Activated CD8-positive, alpha-beta memory T cell treated with anti-CD3 and anti-CD28 coated beads, Interleukin-2, amount 10 ng/mL, durations not matched to agents 7 days and 5 days (primary cell): ENCODE measurements at regions not wholly inside any gene's neighbourhood (a gene's known extent, or its start where the extent isn't known, plus 50 kb on each side); places are given as distances from the start of the nearest gene placed in this dataset.

Experiments used
- ATAC-seq: fragments of 150-1000 bp; cut with Tn5 transposase; one replicate; pipeline ENCODE4 v1.10.0; 2021; ENCODE audit warnings: moderate library complexity
- CTCF ChIA-PET: fragments of 350-600 bp; sonication (Branson Sonifier 250); formaldehyde crosslinking; loops from one replicate; lab custom pipeline; 2021; ENCODE audit warnings: antibody characterized with exemption; lab: Charles Lee
- DNase-seq: peaks from one replicate; pipeline ENCODE4 v3.0.0-alpha.2; 2020
- H3K27ac Mint-ChIP-seq: one replicate; pipeline ENCODE4 v1.8.0; 2021; ENCODE audit warnings: mild to moderate bottlenecking, mixed read lengths
- H3K27me3 Mint-ChIP-seq: one replicate; pipeline ENCODE4 v1.8.0; 2021; ENCODE audit warnings: mixed read lengths
- H3K36me3 Mint-ChIP-seq: one replicate; pipeline ENCODE4 v1.8.0; 2021; ENCODE audit warnings: mild to moderate bottlenecking, mixed read lengths
- H3K4me1 Mint-ChIP-seq: one replicate; pipeline ENCODE4 v1.8.0; 2021; ENCODE audit warnings: mixed read lengths
- H3K4me3 Mint-ChIP-seq: one replicate; pipeline ENCODE4 v1.8.0; 2021; ENCODE audit warnings: mild to moderate bottlenecking, moderate library complexity, mixed read lengths
- H3K9me3 Mint-ChIP-seq: one replicate; pipeline ENCODE4 v1.8.0; 2022; ENCODE audit warnings: low read depth, mixed read lengths

DNA sequence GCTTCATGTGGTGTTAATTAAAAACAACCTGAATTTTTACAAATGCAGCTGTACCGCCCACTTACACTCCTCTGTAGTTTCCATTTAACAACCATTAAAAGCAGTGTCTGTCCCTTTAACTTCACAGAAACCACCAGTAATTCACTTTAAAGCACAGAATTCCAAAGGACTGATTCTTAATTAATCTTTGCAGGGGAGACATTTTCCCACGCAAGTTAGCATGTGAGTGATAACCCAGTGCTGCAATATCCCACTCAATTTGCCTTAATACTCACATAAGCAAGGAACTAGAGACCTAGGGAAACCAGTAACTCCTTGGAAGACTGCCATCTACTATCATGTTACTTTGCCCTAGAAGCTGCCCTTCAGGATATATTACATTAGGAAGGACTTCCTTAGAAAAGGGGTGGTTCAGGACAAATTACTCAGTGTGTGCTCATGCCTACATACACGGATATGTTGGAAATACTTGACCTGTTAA is 102.3 kb downstream of the OSR1 start:
- H3K9me3 Mint-ChIP-seq, result no peaks in the 10 kb centered on the region
- DNase-seq (no peak), ATAC-seq (no peak)
- CTCF ChIA-PET, result no interaction called here
- H3K4me3 Mint-ChIP-seq, result no peak overlapping the region
- H3K36me3 Mint-ChIP-seq, result no peaks in the 10 kb centered on the region
- no peaks in the 10 kb centered on the region for H3K4me1 Mint-ChIP-seq
- H3K27me3 Mint-ChIP-seq, result peaks cover 3% of the 10 kb centered on the region
- no peak overlapping the region for H3K27ac Mint-ChIP-seq

DNA sequence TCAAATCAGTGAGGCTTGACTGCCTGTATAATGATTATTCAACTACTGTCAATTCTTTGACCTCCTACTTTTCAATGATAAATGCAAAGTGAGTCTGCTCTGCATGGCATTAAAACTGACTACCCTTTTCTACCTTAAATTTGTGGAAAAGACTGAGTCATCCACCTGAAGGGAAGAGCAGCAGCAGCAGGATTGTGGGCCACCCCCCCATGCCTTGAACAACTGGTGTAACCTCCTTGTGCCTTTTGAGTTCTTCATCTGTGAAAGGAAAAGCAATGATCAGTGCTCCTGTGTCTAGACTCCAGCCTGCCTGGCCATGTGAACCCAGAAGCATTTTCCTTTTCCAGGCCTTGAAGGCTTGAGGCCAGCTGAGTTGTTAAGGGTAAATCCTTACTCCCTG is 102.9 kb downstream of the OSR1 start:
- H3K4me3 Mint-ChIP-seq, result no peak overlapping the region
- no peaks in the 10 kb centered on the region for H3K9me3 Mint-ChIP-seq
- H3K36me3 Mint-ChIP-seq, result no peaks in the 10 kb centered on the region
- H3K4me1 Mint-ChIP-seq, result no peaks in the 10 kb centered on the region
- H3K27me3 Mint-ChIP-seq, result peaks cover 3% of the 10 kb centered on the region
- no peak overlapping the region for H3K27ac Mint-ChIP-seq
- DNase-seq (no peak), ATAC-seq (no peak)
- CTCF ChIA-PET, result no interaction called here

DNA sequence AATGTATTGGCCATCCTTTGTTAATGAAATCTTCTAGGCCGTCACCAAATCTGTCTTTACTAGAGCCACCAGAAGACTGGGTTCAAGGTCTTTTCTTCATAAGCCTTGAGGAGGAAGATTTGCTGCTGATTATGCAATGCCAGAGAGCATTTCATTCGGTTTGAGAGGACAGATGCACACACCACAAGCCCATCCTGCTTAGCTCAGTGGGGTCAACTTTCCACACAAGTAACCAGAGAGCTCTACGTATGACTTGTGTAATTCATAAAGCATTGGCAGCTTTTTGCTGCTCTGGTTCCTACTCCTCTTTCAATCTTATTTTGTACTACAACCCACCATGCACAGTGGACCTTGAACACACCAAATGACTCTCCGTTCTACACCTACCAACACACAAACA is 106.9 kb downstream of the OSR1 start:
- no peaks in the 10 kb centered on the region for H3K4me1 Mint-ChIP-seq
- ATAC-seq, result no peak
- H3K9me3 Mint-ChIP-seq, result no peaks in the 10 kb centered on the region
- no peaks in the 10 kb centered on the region for H3K27me3 Mint-ChIP-seq
- no peak overlapping the region for H3K4me3 Mint-ChIP-seq
- DNase-seq, result no peak
- CTCF ChIA-PET, result no interaction called here
- no peaks in the 10 kb centered on the region for H3K36me3 Mint-ChIP-seq
- H3K27ac Mint-ChIP-seq, result no peak overlapping the region

GRCh38 chr2:19250906-19251305 is 107.5 kb downstream of the OSR1 start:
- no peak for DNase-seq
- CTCF ChIA-PET, result no interaction called here
- no peaks in the 10 kb centered on the region for H3K36me3 Mint-ChIP-seq
- no peak overlapping the region for H3K4me3 Mint-ChIP-seq
- no peak overlapping the region for H3K27ac Mint-ChIP-seq
- no peak for ATAC-seq
- no peaks in the 10 kb centered on the region for H3K4me1 Mint-ChIP-seq
- H3K27me3 Mint-ChIP-seq, result no peaks in the 10 kb centered on the region
- no peaks in the 10 kb centered on the region for H3K9me3 Mint-ChIP-seq

DNA sequence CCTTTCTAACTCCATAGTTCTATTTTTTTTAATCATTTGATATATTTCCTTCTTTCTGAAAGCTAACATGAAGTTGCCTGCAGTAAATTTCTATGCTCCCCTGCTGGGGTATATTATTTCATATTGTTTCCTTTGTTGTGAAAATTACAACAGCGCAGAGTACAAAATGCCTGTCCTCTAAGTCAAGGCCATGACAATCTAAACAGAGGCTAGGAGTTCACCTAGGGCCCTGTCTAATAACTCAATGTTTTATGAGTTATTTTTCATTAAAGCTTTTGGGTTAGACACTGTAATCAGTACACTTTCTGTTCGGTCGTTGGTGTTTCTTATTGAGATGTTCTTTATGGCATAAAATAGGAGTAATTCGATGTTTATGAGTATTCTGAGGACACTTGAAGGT is 111.2 kb downstream of the OSR1 start:
- CTCF ChIA-PET, result no interaction called here
- Mint-ChIP-seq H3K9me3 (no peaks in the 10 kb centered on the region), H3K4me3 (no peak overlapping the region), H3K27me3 (no peaks in the 10 kb centered on the region), H3K4me1 (no peaks in the 10 kb centered on the region), H3K27ac (no peak overlapping the region), H3K36me3 (no peaks in the 10 kb centered on the region)
- no peak for DNase-seq
- ATAC-seq, result no peak

DNA sequence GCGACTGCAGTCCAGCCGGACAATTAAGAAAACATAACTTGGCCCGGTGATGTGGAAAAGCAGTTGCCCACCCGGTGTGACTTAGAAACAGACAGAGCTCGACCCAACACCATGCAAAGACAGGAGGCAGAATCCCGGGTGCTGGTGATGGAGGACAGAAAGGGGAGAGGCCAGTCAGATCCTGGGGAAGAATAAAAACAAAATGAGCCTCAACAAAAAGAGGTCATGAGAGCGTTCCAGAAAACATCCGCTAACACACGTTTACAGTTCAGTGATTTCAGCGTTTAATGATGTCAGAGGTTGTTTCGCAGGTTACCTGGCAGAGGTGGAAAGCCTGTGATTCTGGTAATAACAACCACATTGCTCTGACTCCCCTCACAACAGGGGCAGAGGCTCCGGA is 111.9 kb downstream of the OSR1 start:
- Mint-ChIP-seq H3K36me3 (no peaks in the 10 kb centered on the region), H3K9me3 (no peaks in the 10 kb centered on the region), H3K4me1 (no peaks in the 10 kb centered on the region), H3K4me3 (no peak overlapping the region), H3K27ac (no peak overlapping the region), H3K27me3 (no peaks in the 10 kb centered on the region)
- no peak for ATAC-seq
- CTCF ChIA-PET, result no interaction called here
- no peak for DNase-seq

DNA sequence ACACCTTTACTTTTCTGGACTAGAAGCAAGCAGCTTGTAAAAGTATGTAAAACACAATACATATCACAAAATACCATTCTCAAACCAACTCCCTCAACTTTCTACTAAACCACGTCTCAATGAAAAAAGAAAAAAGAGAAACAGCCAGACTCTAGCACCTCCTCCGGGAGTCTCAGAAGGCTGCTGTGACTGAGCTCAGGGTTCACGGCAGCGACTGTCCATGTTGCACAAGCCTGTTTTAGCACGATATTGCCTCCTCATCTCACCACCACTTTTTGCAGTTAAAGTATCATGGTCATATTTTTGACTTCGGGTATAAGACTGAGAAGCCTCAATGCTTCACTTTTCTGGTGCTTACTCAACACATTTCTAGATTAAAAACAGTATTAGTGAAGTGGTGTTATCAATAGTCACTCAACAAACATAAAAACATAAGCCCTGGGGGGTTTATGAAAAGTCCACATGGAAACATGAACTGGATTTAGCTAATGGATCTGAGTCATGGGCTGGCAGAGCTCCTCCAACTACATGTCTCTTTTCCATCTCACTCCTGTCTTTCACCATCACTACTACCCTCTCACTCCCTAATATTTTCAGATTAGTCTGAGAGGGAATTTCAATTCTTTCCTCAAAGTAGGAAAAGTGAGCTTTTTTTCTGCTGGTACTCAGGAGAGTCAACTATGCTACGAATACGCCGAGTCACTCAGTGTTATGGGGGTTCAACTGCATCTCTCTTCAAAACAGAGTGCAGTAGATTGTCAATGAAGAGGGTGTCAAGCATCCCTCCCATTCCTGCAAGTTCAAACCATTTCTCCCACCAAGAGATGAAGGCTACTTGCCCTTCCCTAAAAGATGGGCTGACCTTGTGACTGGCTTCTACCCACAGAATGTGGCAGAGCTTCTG is 113.7 kb downstream of the OSR1 start:
- CTCF ChIA-PET, result no interaction called here
- H3K4me3 Mint-ChIP-seq, result no peak overlapping the region
- DNase-seq (no peak), ATAC-seq (no peak)
- no peak overlapping the region for H3K27ac Mint-ChIP-seq
- H3K36me3 Mint-ChIP-seq, result no peaks in the 10 kb centered on the region
- no peaks in the 10 kb centered on the region for H3K27me3 Mint-ChIP-seq
- H3K9me3 Mint-ChIP-seq, result no peaks in the 10 kb centered on the region
- no peaks in the 10 kb centered on the region for H3K4me1 Mint-ChIP-seq

DNA sequence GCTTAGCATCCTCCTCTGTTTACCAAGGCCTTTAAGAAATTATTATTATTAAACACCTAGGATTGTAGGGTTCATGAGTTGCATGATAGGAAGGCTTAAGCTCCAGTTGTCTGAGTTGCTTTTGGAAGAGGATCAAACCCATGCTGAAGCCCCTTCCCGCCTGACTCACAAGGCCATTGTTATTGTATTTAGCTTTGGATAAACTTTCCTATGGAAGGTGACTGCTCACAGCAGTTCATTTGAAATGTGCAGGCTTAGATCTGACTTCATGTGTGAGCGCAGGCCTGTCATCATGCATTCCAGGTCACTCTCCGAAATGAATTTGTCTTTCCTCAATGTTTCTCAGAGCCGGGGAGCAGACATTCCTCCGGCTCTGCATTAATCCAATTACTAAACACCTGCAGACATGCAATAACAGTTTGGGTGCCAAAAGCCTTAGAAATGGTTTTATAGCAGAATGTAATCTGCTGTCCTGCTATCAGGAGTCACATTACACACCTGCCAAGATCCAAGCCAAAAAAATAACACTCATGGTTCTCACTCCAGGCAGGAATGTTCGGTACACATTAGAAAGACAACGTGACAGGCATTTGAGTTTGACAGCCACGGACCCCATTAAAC is 119.9 kb downstream of the OSR1 start:
- ATAC-seq (no peak), DNase-seq (no peak)
- Mint-ChIP-seq H3K9me3 (no peaks in the 10 kb centered on the region), H3K27ac (no peak overlapping the region), H3K36me3 (no peaks in the 10 kb centered on the region), H3K4me3 (no peak overlapping the region), H3K4me1 (no peaks in the 10 kb centered on the region), H3K27me3 (no peaks in the 10 kb centered on the region)
- CTCF ChIA-PET, result no interaction called here

GRCh38 chr2:19235308-19235707 is 123.1 kb downstream of the OSR1 start:
- H3K27me3 Mint-ChIP-seq, result no peaks in the 10 kb centered on the region
- no peak overlapping the region for H3K27ac Mint-ChIP-seq
- no peak for ATAC-seq
- DNase-seq, result no peak
- H3K36me3 Mint-ChIP-seq, result no peaks in the 10 kb centered on the region
- no peaks in the 10 kb centered on the region for H3K4me1 Mint-ChIP-seq
- CTCF ChIA-PET, result no interaction called here
- no peak overlapping the region for H3K4me3 Mint-ChIP-seq
- H3K9me3 Mint-ChIP-seq, result no peaks in the 10 kb centered on the region

DNA sequence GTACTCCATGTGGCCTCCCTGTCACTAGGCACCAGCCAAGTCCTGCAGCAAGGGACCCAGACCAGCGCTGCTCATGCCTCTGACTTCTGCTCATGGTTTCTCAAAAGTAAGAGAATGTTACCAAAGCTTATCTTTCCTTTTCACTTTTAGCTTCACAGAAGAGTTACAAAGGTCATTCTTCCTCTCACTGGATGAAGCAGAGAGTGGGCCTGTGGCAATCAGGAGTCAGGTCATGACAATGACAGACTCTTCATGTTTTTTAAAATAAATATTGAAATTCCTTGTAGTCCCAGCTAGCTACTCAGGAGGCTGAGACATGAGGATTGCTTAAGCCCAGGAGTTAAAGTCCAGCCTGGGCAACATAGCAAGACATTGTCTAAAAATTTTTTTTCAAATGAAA is 126.1 kb downstream of the OSR1 start:
- Mint-ChIP-seq H3K27me3 (no peaks in the 10 kb centered on the region), H3K36me3 (no peaks in the 10 kb centered on the region), H3K27ac (no peak overlapping the region), H3K4me1 (no peaks in the 10 kb centered on the region), H3K9me3 (no peaks in the 10 kb centered on the region), H3K4me3 (no peak overlapping the region)
- ATAC-seq, result no peak
- CTCF ChIA-PET, result no interaction called here
- no peak for DNase-seq

DNA sequence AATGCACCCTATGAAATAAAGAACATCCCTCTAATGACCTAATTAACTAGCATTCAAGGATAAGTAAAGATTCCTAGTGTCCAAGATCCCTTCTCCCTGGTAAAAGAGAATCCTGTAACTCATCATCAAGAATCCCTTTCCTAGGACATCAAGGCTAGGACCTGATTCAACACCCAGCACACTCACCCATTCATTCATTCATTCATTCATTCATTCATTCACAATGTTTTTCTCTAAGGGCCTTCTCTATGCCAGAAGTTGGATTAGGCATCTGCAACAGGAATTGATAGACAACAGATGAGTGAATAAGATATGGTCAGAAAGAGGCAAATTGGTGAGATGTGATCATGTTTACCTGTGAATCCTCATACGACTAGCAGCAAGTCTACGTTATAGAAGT is 126.8 kb downstream of the OSR1 start:
- Mint-ChIP-seq H3K4me3 (no peak overlapping the region), H3K4me1 (no peaks in the 10 kb centered on the region), H3K27me3 (no peaks in the 10 kb centered on the region), H3K9me3 (no peaks in the 10 kb centered on the region), H3K27ac (no peak overlapping the region), H3K36me3 (no peaks in the 10 kb centered on the region)
- CTCF ChIA-PET, result no interaction called here
- no peak for DNase-seq
- no peak for ATAC-seq

DNA sequence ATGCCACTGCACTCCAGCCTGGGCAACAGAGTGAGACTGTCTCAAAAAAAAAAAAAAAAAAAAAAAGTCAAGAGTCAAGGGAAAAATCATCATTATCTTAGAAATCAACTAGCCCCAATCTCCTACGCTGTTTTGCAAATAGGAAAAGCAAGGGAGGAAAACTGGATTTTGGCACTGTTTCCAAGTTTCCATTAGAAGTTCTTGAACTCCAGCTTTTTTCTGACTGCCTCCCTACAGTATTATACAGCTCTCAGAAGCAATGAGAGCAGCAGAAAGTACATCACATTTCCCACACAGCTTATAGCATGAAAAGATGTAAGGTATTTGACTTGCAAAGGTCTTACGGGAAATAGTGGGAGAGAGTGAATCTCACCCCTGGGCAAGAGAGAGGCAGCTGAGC is 127.8 kb downstream of the OSR1 start:
- Mint-ChIP-seq H3K4me1 (no peaks in the 10 kb centered on the region), H3K27me3 (no peaks in the 10 kb centered on the region), H3K27ac (no peak overlapping the region), H3K4me3 (no peak overlapping the region), H3K9me3 (no peaks in the 10 kb centered on the region), H3K36me3 (no peaks in the 10 kb centered on the region)
- DNase-seq (no peak), ATAC-seq (no peak)
- CTCF ChIA-PET, result no interaction called here

GRCh38 chr2:19228715-19229114 is 129.7 kb downstream of the OSR1 start:
- CTCF ChIA-PET, result no interaction called here
- no peaks in the 10 kb centered on the region for H3K36me3 Mint-ChIP-seq
- ATAC-seq (no peak), DNase-seq (no peak)
- no peak overlapping the region for H3K4me3 Mint-ChIP-seq
- no peak overlapping the region for H3K27ac Mint-ChIP-seq
- H3K27me3 Mint-ChIP-seq, result peaks cover 3% of the 10 kb centered on the region
- no peaks in the 10 kb centered on the region for H3K9me3 Mint-ChIP-seq
- no peaks in the 10 kb centered on the region for H3K4me1 Mint-ChIP-seq

- H3K4me3 Mint-ChIP-seq, result no peak overlapping the region
- H3K36me3 Mint-ChIP-seq, result no peaks in the 10 kb centered on the region
- no peaks in the 10 kb centered on the region for H3K9me3 Mint-ChIP-seq
- H3K4me1 Mint-ChIP-seq, result no peaks in the 10 kb centered on the region
- ATAC-seq (no peak), DNase-seq (no peak)
- peaks cover 3% of the 10 kb centered on the region for H3K27me3 Mint-ChIP-seq
- no peak overlapping the region for H3K27ac Mint-ChIP-seq
- CTCF ChIA-PET, result no interaction called here
Observed at GRCh38 chr2:19228181-19228593, 130.2 kb downstream of the OSR1 start.
